ENCODE measurements at regions not wholly inside any gene's neighbourhood (a gene's known extent, or its start where the extent isn't known, plus 50 kb on each side); places are given as distances from the start of the nearest gene placed in this dataset.

DNA sequence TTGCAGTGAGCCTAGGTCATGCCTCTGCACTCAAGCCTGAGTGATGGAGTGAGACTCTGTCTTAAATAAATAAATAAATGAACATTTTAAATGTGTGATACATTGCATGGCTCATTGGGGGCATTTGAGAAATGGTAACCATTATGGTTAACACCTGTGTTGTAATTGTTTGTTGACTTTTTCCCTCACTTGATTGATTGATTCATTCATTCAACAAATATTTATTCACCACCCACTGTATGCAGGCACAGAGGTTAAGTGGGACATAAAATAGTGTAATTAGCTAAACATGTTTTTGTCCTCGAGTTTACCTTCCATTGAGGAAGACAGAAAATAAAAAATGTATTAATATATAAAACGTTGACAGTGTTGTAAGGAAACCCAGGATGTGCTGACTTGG is 127.1 kb upstream of the ANKRD28 start:
- TF ChIP-seq, protein P1, sequence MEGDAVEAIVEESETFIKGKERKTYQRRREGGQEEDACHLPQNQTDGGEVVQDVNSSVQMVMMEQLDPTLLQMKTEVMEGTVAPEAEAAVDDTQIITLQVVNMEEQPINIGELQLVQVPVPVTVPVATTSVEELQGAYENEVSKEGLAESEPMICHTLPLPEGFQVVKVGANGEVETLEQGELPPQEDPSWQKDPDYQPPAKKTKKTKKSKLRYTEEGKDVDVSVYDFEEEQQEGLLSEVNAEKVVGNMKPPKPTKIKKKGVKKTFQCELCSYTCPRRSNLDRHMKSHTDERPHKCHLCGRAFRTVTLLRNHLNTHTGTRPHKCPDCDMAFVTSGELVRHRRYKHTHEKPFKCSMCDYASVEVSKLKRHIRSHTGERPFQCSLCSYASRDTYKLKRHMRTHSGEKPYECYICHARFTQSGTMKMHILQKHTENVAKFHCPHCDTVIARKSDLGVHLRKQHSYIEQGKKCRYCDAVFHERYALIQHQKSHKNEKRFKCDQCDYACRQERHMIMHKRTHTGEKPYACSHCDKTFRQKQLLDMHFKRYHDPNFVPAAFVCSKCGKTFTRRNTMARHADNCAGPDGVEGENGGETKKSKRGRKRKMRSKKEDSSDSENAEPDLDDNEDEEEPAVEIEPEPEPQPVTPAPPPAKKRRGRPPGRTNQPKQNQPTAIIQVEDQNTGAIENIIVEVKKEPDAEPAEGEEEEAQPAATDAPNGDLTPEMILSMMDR (optimal IDR thresholded peaks at IDR 0.05 in 1 of 3, IDR thresholded peaks at IDR 0.05 in 1 of 3, conservative IDR thresholded peaks at IDR 0.05 in 1 of 3; ENCODE audit: extremely low read depth in 1 of 3, insufficient read depth in 2 of 3, low read length in 3 of 3): no peak
- no peak for TF ChIP-seq EZH2 (IDR thresholded peaks at IDR 0.05; ENCODE audit: low read length)

Data from keratinocyte (primary cell).